Fibroblast of lung (primary cell): ENCODE measurements at regions not wholly inside any gene's neighbourhood (a gene's known extent, or its start where the extent isn't known, plus 50 kb on each side); places are given as distances from the start of the nearest gene placed in this dataset.

Experiments
- DNase-seq, 2 donors: peaks; one replicate each; pipeline versions ENCODE4 v3.0.0 to v3.0.0-alpha.2; 2010; ENCODE audit warnings: low read depth in 2 of 2
- H2AFZ ChIP-seq: 2 replicates; pipeline ENCODE4 v1.5.1; 2012; ENCODE audit warnings: low read length, control low read depth, inconsistent platforms
- H3K27ac ChIP-seq: 2 replicates; pipeline ENCODE4 v1.5.1; 2011; ENCODE audit warnings: low read length, control low read depth; ENCODE audit not compliant: insufficient read depth
- H3K27me3 ChIP-seq: 2 replicates; pipeline ENCODE4 v1.5.1; 2011; ENCODE audit warnings: mild to moderate bottlenecking, low read length; ENCODE audit not compliant: control insufficient read depth, insufficient read depth
- H3K36me3 ChIP-seq: 2 replicates; pipeline ENCODE4 v1.5.1; 2011; ENCODE audit warnings: low read length; ENCODE audit not compliant: control insufficient read depth, insufficient read depth
- H3K4me1 ChIP-seq: 2 replicates; pipeline ENCODE4 v1.5.1; 2011; ENCODE audit warnings: low read length; ENCODE audit not compliant: control insufficient read depth, insufficient read depth; ENCODE audit errors: extremely low read depth
- H3K4me2 ChIP-seq: 2 replicates; pipeline ENCODE4 v1.5.1; 2011; ENCODE audit warnings: low read length, control low read depth; ENCODE audit not compliant: insufficient read depth; ENCODE audit errors: extremely low read depth
- H3K4me3 ChIP-seq, 4 experiments: fragments of 200-600 bp in 1 of 4; sonication (generic) in 1 of 4; replicated peaks in 1 of 4; 2 replicates each; pipeline ENCODE4 v1.5.1; 2011 to 2016; ENCODE audit warnings: low read length in 4 of 4, low read depth in 3 of 4, mild to moderate bottlenecking in 3 of 4, control low read depth in 2 of 4, inconsistent platforms in 1 of 4, mixed read lengths in 1 of 4; ENCODE audit not compliant: insufficient read depth in 1 of 4; ENCODE audit errors: control extremely low read depth in 1 of 4
- H3K79me2 ChIP-seq: 2 replicates; pipeline ENCODE4 v1.5.1; 2012; ENCODE audit warnings: mild to moderate bottlenecking, low read length, inconsistent platforms; ENCODE audit not compliant: control insufficient read depth, insufficient read depth
- H3K9ac ChIP-seq: 2 replicates; pipeline ENCODE4 v1.5.1; 2011; ENCODE audit warnings: mild to moderate bottlenecking, low read length, control low read depth; ENCODE audit not compliant: insufficient read depth
- H3K9me3 ChIP-seq: 2 replicates; pipeline ENCODE4 v1.5.1; 2012; ENCODE audit warnings: low read depth, low read length; ENCODE audit not compliant: control insufficient read depth, insufficient read depth
- H4K20me1 ChIP-seq: 2 replicates; pipeline ENCODE4 v1.5.1; 2011; ENCODE audit warnings: low read length; ENCODE audit not compliant: control insufficient read depth, insufficient read depth; ENCODE audit errors: extremely low read depth
- EZH2 ChIP-seq: IDR thresholded peaks from 2 replicates; pipeline ENCODE4 v1.5.1; 2012; ENCODE audit warnings: low read length, control low read depth, mild to moderate bottlenecking; ENCODE audit errors: missing control alignments
- TF ChIP-seq, protein P1 (sequence below), 2 donors: IDR thresholded peaks in 1 of 2; conservative IDR thresholded peaks in 1 of 2; 1 replicate in 1 of 2; 2 replicates in 1 of 2; pipeline ENCODE4 v1.5.1; 2011 to 2012; ENCODE audit warnings: low read length in 2 of 2, control low read depth in 1 of 2, inconsistent platforms in 1 of 2, low read depth in 1 of 2, mild to moderate bottlenecking in 1 of 2

DNA sequence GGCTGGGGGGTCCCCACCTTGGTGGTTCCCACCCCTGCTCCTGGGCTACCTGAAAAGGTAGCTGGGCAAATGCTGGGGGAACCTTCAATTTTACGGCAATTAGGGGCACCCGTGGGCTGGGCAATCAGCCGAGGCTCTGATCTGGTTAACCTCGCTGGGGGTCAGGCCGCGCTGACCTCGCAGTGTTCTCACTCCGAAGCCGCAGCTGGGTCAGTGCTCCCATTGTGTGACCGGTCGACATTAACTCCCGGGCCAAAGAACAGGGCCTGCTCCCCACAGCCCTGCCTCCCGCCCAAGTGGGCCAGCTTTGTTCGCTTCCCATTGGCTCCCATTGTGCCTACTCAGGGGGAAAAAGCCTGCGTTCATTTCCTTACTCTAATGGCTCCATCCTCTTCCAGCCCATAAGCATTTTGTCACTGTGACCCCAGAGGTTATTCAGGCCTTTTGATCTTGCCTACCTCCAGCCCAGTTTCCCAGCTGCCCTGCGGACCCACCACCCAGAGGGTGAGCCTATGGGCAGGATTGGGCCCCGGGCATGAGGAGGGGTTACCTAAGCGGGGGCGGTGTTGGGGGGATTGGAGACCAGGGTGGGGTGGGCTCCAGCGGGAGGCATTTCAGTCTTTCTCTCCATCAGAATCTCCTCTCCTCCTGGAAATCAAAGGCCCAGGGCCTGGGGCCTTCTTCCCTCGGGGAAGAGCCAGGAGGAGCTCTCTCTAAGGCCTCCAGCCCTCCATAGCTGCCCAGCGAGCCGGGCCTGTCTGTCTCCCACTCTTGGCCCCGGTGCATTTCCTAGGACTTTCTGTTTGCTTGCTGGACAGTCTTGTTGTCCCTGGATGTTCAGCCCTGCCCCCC, 90.1 kb downstream of the MYCN start:
- Histone ChIP-seq H3K4me3 (no peak overlapping the region), H3K36me3 (no peaks in the 10 kb centered on the region), H3K4me1 (no peaks in the 10 kb centered on the region), H3K4me2 (no peak overlapping the region), H3K27ac (no peak overlapping the region), H4K20me1 (no peaks in the 10 kb centered on the region), H2AFZ (no peak overlapping the region), H3K9ac (no peak overlapping the region), H3K27me3 (no peaks in the 10 kb centered on the region), H3K9me3 (no peaks in the 10 kb centered on the region), H3K79me2 (no peaks in the 10 kb centered on the region)
- TF ChIP-seq, protein P1, sequence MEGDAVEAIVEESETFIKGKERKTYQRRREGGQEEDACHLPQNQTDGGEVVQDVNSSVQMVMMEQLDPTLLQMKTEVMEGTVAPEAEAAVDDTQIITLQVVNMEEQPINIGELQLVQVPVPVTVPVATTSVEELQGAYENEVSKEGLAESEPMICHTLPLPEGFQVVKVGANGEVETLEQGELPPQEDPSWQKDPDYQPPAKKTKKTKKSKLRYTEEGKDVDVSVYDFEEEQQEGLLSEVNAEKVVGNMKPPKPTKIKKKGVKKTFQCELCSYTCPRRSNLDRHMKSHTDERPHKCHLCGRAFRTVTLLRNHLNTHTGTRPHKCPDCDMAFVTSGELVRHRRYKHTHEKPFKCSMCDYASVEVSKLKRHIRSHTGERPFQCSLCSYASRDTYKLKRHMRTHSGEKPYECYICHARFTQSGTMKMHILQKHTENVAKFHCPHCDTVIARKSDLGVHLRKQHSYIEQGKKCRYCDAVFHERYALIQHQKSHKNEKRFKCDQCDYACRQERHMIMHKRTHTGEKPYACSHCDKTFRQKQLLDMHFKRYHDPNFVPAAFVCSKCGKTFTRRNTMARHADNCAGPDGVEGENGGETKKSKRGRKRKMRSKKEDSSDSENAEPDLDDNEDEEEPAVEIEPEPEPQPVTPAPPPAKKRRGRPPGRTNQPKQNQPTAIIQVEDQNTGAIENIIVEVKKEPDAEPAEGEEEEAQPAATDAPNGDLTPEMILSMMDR (conservative IDR thresholded peaks at IDR 0.05 in 1 of 2, IDR thresholded peaks at IDR 0.05 in 1 of 2; ENCODE audit: low read depth in 1 of 2, low read length in 2 of 2) = no peak
- TF ChIP-seq EZH2 = no peak
- no peak for DNase-seq

DNA sequence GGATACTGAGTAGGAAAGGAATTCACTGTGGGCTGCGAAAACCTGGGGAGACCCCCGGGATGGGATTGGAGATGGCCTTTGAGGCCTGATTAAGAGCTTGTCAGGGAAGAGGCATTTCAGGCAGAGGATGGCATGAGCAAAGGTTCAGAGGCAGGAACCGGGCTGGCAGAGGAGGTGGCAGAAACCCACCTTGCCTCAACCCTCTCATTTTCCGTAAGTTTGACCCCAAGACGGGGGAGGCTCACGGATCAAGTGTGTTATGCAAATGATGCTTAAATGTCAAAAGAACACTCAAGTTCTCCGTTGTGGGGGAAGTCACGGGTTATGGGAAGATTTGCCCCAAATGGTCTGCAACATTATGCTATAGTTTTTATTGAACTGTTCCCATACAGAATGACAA, 88.3 kb downstream of the MYCN start:
- Histone ChIP-seq H3K9me3 (no peaks in the 10 kb centered on the region), H3K36me3 (no peaks in the 10 kb centered on the region), H3K27me3 (no peaks in the 10 kb centered on the region), H3K79me2 (no peaks in the 10 kb centered on the region), H2AFZ (no peak overlapping the region), H3K27ac (no peak overlapping the region), H4K20me1 (no peaks in the 10 kb centered on the region), H3K4me2 (no peak overlapping the region), H3K9ac (no peak overlapping the region), H3K4me1 (no peaks in the 10 kb centered on the region), H3K4me3 (no peak overlapping the region)
- DNase-seq = no peak
- TF ChIP-seq EZH2 = no peak
- TF ChIP-seq, protein P1 (conservative IDR thresholded peaks at IDR 0.05 in 1 of 2, IDR thresholded peaks at IDR 0.05 in 1 of 2; ENCODE audit: low read depth in 1 of 2, low read length in 2 of 2) = no peak

DNA sequence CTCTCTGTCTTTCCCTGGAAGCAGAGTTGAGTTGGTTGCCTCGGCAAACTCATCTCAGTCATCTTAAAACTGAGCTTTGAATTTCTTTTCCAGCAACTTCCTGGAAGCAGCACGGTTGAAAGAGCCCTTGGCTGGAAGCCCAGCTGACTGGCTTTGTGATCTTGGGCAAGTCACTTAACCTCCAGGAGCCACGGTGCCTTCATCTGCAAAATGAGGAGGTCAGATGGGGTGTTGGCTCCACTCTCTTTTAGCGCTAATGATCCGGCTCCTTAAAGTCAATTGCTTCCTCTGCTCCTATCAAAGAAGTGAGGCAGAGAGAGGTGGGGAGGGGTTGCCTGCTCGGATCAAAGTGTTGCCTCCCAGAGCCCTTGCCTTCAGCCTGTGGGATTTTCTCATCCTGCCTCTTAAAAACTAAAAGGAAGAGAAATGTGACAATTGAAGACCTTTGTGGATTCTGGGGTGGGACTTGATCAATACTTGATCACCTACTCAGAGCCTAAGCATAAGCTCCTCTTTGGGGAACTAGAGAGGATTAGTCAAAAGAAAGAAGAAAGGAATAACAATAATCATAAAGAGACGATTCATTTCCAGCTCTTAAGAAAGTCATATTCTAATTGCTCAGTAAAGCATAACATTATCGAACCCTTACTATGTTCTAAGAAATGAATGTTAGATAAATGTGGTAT, 86.6 kb downstream of the MYCN start:
- no peak for DNase-seq
- Histone ChIP-seq H3K4me1 (no peaks in the 10 kb centered on the region), H2AFZ (no peak overlapping the region), H3K9ac (no peak overlapping the region), H3K27me3 (no peaks in the 10 kb centered on the region), H3K27ac (no peak overlapping the region), H3K36me3 (no peaks in the 10 kb centered on the region), H3K4me2 (no peak overlapping the region), H3K4me3 (no peak overlapping the region), H3K79me2 (no peaks in the 10 kb centered on the region), H4K20me1 (no peaks in the 10 kb centered on the region), H3K9me3 (no peaks in the 10 kb centered on the region)
- no peak for TF ChIP-seq EZH2
- TF ChIP-seq, protein P1 (conservative IDR thresholded peaks at IDR 0.05 in 1 of 2, IDR thresholded peaks at IDR 0.05 in 1 of 2; ENCODE audit: low read depth in 1 of 2, low read length in 2 of 2) = no peak
